Heart right ventricle (tissue), 16 donors: ENCODE measurements at regions not wholly inside any gene's neighbourhood (a gene's known extent, or its start where the extent isn't known, plus 50 kb on each side); places are given as distances from the start of the nearest gene placed in this dataset.

ENCODE experiments used
- ATAC-seq, 8 donors: fragments of 200-7000 bp; cut with Tn5 transposase; one replicate each; pipeline ENCODE4 v1.9.1; 2020; ENCODE audit warnings: mild to moderate bottlenecking in 8 of 8, moderate library complexity in 8 of 8, moderate number of reproducible peaks in 1 of 8
- DNase-seq, 2 donors: peaks; one replicate each; pipeline ENCODE4 v3.0.0-alpha.2; 2020
- H3K27ac ChIP-seq, 10 donors: fragments of 200-600 bp; sonication (generic) in 2 of 10; one replicate each; pipeline versions ENCODE4 v1.5.0 to v1.8.0; 2020 to 2022; ENCODE audit warnings: mild to moderate bottlenecking in 3 of 10
- H3K27me3 ChIP-seq, 7 donors: fragments of 200-600 bp; one replicate each; pipeline ENCODE4 v1.8.0; 2021 to 2022; ENCODE audit warnings: mild to moderate bottlenecking in 2 of 7
- H3K36me3 ChIP-seq, 9 donors: fragments of 200-600 bp; sonication (generic) in 1 of 9; one replicate each; pipeline versions ENCODE4 v1.5.0 to v1.8.0; 2020 to 2022; ENCODE audit warnings: mild to moderate bottlenecking in 2 of 9
- H3K4me1 ChIP-seq, 9 donors: fragments of 200-600 bp; sonication (generic) in 1 of 9; one replicate each; pipeline versions ENCODE4 v1.5.0 to v1.8.0; 2020 to 2022; ENCODE audit warnings: mild to moderate bottlenecking in 4 of 9
- H3K4me3 ChIP-seq, 10 donors: fragments of 200-600 bp; sonication (generic) in 2 of 10; one replicate each; pipeline versions ENCODE4 v1.5.0 to v1.8.0; 2020 to 2022; ENCODE audit warnings: mild to moderate bottlenecking in 7 of 10, moderate library complexity in 2 of 10
- H3K9me3 ChIP-seq, 11 donors: fragments of 200-600 bp in 10 of 11; sonication (generic) in 2 of 11; one replicate each; pipeline versions ENCODE4 v1.5.0 to v1.8.0; 2013 to 2022; ENCODE audit warnings: mild to moderate bottlenecking in 2 of 11, control low read depth in 1 of 11, moderate library complexity in 1 of 11
- CTCF ChIP-seq, 9 donors: fragments of 200-600 bp; sonication (generic) in 2 of 9; IDR thresholded peaks; one replicate each; pipeline versions ENCODE4 v1.5.0 to v1.8.0; 2021 to 2022; ENCODE audit warnings: antibody characterized with exemption in 9 of 9, mild to moderate bottlenecking in 5 of 9, moderate library complexity in 1 of 9
- WGBS, 2 donors: extraction: QIAGEN DNeasy Blood & Tissue Kit; methylation state at CpG; one replicate each; pipeline ENCODE4 v1.1.7; 2013; ENCODE audit warnings: inconsistent platforms in 1 of 2; 5-methylcytosine and 5-hydroxymethylcytosine counted together
- intact Hi-C, 10 donors: fragments of 100-400 bp; cut with DNase I; formaldehyde crosslinking; loops; one replicate each; pipeline versions ENCODE4 v1.11.1 to v1.14.2; 2022
- donor health status: Arrhythmogenic right ventricular cardiomyopathy.
- donor health status: ischemic (EF 13 %, LVEDD 7.1; RV severe dilation, severe dysfunction).
- donor health status: healthy with polysubstance abuse.
- donor health status: DM: no; HTN: yes; CAD: no.
- donor health status: DM: no; HTN: no; CAD: no.
- donor health status: ischemic (EF 25% LVEDD 6.9; RV normal size, moderate dysfunction).
- donor health status: ischemic (EF 25% LVEDD 5.7; RV mildly dilated, moderate dysfunction).
- donor health status: healthy.
- donor health status: DM: yes; HTN: yes; CAD: no.
- donor health status: Ischemic cardiomyopathy.
- donor health status: ischemic (EF 35%, LVEDD 5.7; RV mildly dilated, moderate dysfunction).
- donor health status: nonischemic (EF 11% LVEDD 7.7; RV severe dilation, severe dysfunction).
- donor health status: DM: yes; HTN: yes; CAD: no.
- donor health status: PGD.
- donor health status: ischemic (EF 29% LVEDD 5.4; RV normal size, mild dysfunction).
- donor health status: nonischemic (EF 23%, LVEDD 6.1; RV moderate dilation, normal function).

GRCh38 chr10:121053151-121053550, 202.0 kb downstream of the WDR11 start:
- H3K9me3 ChIP-seq: no peaks in the 10 kb centered on the region
- DNase-seq: no peak
- no peak overlapping the region for H3K4me3 ChIP-seq
- H3K27me3 ChIP-seq: peaks cover 0 to 3% (median 0%) of the 10 kb centered on the region in 7 donors
- intact Hi-C loops: no loop called here
- TF ChIP-seq CTCF (IDR thresholded peaks at IDR 0.05): no peak
- H3K27ac ChIP-seq: no peak overlapping the region
- no peaks in the 10 kb centered on the region for H3K4me1 ChIP-seq
- WGBS, 2 donors: 73 to 83% methylated on average over 3 of the region's 3 CpGs
- H3K36me3 ChIP-seq: no peaks in the 10 kb centered on the region
- no peak for ATAC-seq

GRCh38 chr10:121054874-121055273, 203.7 kb downstream of the WDR11 start:
- Histone ChIP-seq H3K4me3 (no peak overlapping the region), H3K9me3 (no peaks in the 10 kb centered on the region), H3K36me3 (no peaks in the 10 kb centered on the region), H3K27ac (no peak overlapping the region), H3K4me1 (no peaks in the 10 kb centered on the region), H3K27me3 (peaks cover 0 to 7% (median 0%) of the 10 kb centered on the region in 7 donors)
- no peak for DNase-seq
- 84 to 87% methylated on average over 5 of the region's 5 CpGs for whole genome bisulfite sequencing, 2 donors
- intact Hi-C loops: no loop called here
- no peak for TF ChIP-seq CTCF (IDR thresholded peaks at IDR 0.05)
- no peak for ATAC-seq

GRCh38 chr10:121057269-121057668, 206.1 kb downstream of the WDR11 start:
- intact Hi-C loops: no loop called here
- no peak for TF ChIP-seq CTCF (IDR thresholded peaks at IDR 0.05)
- no peak for DNase-seq
- WGBS, 2 donors: 70 to 72% methylated on average over 4 of the region's 4 CpGs
- no peaks in the 10 kb centered on the region for H3K4me1 ChIP-seq
- no peaks in the 10 kb centered on the region for H3K9me3 ChIP-seq
- H3K4me3 ChIP-seq: no peak overlapping the region
- H3K27me3 ChIP-seq: peaks cover 0 to 13% (median 4%) of the 10 kb centered on the region in 7 donors
- H3K36me3 ChIP-seq: no peaks in the 10 kb centered on the region
- no peak for ATAC-seq
- no peak overlapping the region for H3K27ac ChIP-seq

- ATAC-seq (no peak), DNase-seq (no peak)
- peaks cover 0 to 13% (median 4%) of the 10 kb centered on the region in 7 donors for H3K27me3 ChIP-seq
- no peaks in the 10 kb centered on the region for H3K4me1 ChIP-seq
- no peaks in the 10 kb centered on the region for H3K36me3 ChIP-seq
- H3K9me3 ChIP-seq: no peaks in the 10 kb centered on the region
- 90 to 91% methylated on average over 6 of the region's 6 CpGs for WGBS, 2 donors
- no peak overlapping the region for H3K27ac ChIP-seq
- no peak overlapping the region for H3K4me3 ChIP-seq
- intact Hi-C loops: no loop called here
- TF ChIP-seq CTCF (IDR thresholded peaks at IDR 0.05): no peak
Measured at GRCh38 chr10:121058082-121058481, 206.9 kb downstream of the WDR11 start.
